GM12891 (cell line): ENCODE measurements at regions not wholly inside any gene's neighbourhood (a gene's known extent, or its start where the extent isn't known, plus 50 kb on each side); places are given as distances from the start of the nearest gene placed in this dataset.

Source experiments
- DNase-seq: peaks from one replicate; pipeline ENCODE4 v3.0.0; 2011; ENCODE audit warnings: low spot score; ENCODE audit not compliant: insufficient read length
- FAIRE-seq: peaks from 2 replicates; lab custom pipeline; 2011; peaks lifted over from hg19 to GRCh38; lab: Jason Lieb, UNC
- PAX5 ChIP-seq: IDR thresholded peaks from 2 replicates; pipeline ENCODE4 v1.6.1; 2011; ENCODE audit warnings: low read length, moderate library complexity, mild to moderate bottlenecking; ENCODE audit not compliant: insufficient read depth, severe bottlenecking
- POLR2A ChIP-seq: IDR thresholded peaks from 2 replicates; pipeline ENCODE4 v1.6.1; 2011; ENCODE audit warnings: low read depth, low read length, control low read depth
- POLR2AphosphoS5 ChIP-seq: IDR thresholded peaks from 2 replicates; pipeline ENCODE4 v1.6.1; 2011; ENCODE audit warnings: low read depth, low read length, control low read depth
- POU2F2 ChIP-seq: IDR thresholded peaks from 2 replicates; pipeline ENCODE4 v1.6.1; 2011; ENCODE audit warnings: low read depth, mild to moderate bottlenecking, control low read depth, low read length, moderate library complexity
- SPI1 ChIP-seq: IDR thresholded peaks from 2 replicates; pipeline ENCODE4 v1.6.1; 2011; ENCODE audit warnings: low read depth, low read length, control low read depth
- TAF1 ChIP-seq: IDR thresholded peaks from 2 replicates; pipeline ENCODE4 v1.6.1; 2011; ENCODE audit warnings: low read depth, low read length, control low read depth

DNA sequence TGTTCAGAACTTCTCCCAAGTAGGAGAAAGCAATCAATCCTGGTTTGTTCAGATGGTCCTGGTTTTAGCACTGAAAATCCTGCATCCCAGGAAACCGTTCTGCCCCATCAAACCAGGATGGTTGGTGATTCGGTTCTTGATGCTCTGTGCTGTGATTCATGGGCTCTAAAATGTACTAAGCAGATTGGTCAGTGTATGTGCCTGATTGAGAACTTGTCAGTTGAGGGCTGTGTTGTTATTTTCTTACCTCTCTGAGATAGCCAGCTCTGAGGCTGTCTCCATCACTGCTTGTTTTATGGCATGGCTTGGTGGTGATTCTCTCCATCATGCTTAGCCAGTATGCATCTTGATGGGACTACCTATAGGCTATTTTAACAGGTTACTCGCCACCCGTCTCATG is 246.9 kb upstream of the RBFOX1 start:
- DNase-seq (no peak), FAIRE-seq (no peak)
- no peak for TF ChIP-seq SPI1

DNA sequence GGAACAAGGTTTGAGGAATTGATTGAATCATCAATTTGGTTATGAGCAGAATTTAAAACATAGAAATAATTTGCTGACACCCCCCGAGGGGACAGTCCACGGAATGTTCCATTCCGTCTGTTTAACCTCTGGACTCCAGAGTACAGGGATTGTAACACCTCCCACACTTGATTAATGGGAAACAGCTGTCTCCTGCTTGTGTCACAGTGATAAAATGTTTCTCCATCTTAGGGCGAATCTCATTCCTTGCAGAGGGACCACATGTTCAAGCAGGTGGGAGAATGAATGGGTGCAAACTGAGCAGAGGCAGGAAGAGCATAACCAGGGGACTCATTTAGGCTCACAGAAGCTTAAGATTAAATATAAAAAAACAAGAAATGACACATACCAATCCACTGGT is 249.5 kb upstream of the RBFOX1 start:
- no peak for TF ChIP-seq PAX5
- no peak for DNase-seq
- FAIRE-seq: no peak

DNA sequence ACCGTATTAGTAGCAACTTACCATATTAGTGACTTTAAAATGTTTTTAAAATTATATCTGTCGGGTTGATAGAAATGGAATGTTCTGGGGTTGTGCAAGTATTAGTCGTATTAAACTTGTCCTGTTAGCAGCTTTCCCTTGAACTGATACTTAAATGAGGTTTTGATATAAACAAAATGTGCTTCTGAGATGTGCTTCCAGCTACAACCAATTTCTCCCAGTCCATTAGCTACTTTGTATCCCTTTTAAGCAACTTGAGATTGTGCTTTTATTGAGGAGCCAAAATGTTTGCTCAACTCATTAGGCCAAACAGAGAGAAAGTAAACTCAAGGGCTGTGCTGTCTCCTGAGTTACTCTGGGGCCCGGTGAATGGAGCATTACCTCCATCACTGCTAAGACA is 255.0 kb upstream of the RBFOX1 start:
- FAIRE-seq (no peak), DNase-seq (no peak)
- TF ChIP-seq PAX5: no peak
- no peak for TF ChIP-seq POU2F2
- no peak for TF ChIP-seq TAF1
- no peak for TF ChIP-seq POLR2A
- no peak for TF ChIP-seq POLR2AphosphoS5
- no peak for TF ChIP-seq SPI1

DNA sequence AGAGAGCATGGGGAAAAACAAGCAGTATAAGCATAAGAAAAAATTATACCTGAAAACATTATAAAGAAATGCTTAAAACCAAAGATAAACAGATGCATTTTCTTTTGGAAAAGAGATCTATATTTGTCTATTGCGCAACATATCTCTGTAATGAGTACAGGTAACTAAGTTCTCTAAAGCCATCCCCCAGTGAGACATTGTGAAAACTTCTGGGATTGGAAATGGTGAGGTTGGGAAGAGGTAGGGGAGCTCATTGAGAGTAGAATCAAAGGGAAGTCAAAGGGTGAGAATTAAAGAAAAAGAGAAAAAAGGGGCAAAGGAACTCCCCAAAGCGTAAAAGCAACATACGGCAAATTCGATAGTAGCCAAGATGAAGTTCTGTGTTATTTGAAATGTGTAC is 257.9 kb upstream of the RBFOX1 start:
- no peak for FAIRE-seq

DNA sequence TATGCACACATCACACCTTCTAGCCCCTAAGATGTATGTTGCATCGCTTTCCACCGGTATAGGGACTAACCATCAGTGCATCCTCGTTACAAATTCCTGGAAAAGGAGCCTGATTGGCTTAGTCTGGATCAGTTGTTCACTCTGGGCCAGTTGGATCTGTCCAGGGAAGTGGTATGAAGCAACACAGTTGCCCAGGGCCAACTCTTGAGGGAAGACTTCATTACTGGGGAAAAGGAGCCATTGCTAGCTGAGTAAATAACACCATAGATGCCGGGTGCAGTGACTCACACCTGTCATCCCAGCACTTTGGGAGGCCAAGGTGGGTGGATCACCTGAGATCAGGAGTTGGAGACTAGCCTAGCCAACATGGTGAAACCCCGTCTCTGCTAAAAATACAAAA is 275.2 kb upstream of the RBFOX1 start:
- FAIRE-seq: no peak
- TF ChIP-seq SPI1: no peak
- TF ChIP-seq POLR2A: no peak
- TF ChIP-seq PAX5: no peak
- TF ChIP-seq POU2F2: no peak
- no peak for TF ChIP-seq TAF1
- no peak for DNase-seq

More for the DNA sequence above, 257.9 kb upstream of the RBFOX1 start:
- DNase-seq: no peak
- TF ChIP-seq TAF1: no peak
- TF ChIP-seq POLR2AphosphoS5: no peak
- no peak for TF ChIP-seq POU2F2

DNA sequence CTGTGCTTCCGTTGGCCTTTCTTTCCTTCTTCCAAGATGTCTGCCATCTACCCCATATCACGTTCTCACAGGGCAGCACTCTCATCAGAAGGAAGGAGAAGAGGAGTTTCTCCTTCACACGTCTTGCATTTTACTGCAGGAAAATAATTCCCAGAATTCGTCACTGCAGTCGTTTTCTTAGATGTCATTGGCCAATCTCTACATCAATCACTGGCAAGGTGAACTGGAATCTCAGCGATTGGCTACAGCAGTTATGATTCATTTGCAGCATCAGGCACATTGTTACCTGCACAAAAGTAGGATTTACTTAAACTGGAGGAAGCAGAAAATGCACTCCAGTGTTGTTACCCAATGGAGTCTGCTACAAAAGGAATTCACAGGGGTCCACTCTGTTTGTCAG is 277.2 kb upstream of the RBFOX1 start:
- no peak for FAIRE-seq
- TF ChIP-seq POLR2AphosphoS5 (no peak), POU2F2 (no peak), SPI1 (no peak)
- DNase-seq: no peak

DNA sequence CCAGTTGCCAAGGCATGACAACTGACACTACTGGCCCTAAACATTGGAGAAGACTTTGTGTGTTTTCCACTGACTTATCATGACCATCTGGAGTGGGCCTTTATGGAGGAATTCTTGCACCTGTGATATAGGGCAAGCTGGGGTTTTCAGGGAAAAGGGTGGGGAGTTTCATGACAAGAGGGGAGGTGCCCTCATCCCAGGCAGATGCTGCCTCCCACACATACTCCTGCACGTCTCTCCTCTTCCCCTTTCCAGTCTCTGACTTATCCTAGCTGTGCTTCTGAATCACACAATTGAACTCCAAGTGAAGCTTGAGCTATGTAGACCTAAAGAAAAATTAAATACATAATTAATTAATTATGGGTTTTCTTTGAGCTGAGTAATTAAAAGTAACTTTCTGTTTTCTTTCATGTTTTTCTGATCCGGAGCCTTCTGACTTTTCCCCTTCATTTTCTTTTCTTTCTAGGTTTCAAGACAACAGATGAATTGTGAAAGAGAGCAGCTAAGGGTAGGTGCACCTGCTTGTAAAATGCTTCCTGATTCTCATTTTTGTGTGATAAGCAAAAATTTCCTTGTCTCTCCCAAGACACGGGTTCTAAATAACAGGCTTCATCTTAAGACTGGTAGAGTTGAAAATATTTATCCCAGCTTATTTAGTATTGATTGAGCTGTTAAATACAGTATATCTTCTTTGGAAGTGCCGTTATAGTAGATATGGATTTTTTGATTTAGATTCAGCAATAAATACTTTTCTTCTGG is 280.9 kb upstream of the RBFOX1 start:
- no peak for TF ChIP-seq PAX5
- no peak for TF ChIP-seq POU2F2
- TF ChIP-seq POLR2AphosphoS5: no peak
- no peak for TF ChIP-seq SPI1
- no peak for TF ChIP-seq TAF1
- TF ChIP-seq POLR2A: no peak
- FAIRE-seq: no peak

DNA sequence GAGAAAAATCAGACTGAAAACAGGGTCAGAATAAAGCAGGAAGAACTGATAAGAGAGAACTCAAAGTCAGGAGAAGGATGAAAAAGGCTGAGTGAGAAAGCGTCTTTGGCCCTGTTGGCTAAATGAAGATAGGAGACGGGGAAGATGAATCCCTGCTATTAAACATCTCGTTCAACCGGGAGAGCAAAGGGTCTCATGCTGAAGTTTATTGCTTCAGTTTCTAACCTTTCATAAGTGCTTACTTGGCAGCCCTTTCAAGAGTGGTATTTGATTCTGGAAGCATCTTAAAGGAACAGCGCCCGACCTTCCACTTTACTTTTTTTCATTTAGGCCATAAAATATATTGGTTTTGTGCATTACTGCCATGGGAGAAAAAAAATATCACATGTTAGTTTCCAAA is 288.3 kb upstream of the RBFOX1 start:
- DNase-seq (no peak), FAIRE-seq (no peak)
- no peak for TF ChIP-seq TAF1
- TF ChIP-seq POLR2A: no peak
- no peak for TF ChIP-seq POLR2AphosphoS5
- TF ChIP-seq SPI1: no peak
- no peak for TF ChIP-seq POU2F2
- no peak for TF ChIP-seq PAX5

More for the DNA sequence above, 280.9 kb upstream of the RBFOX1 start:
- DNase-seq: no peak

DNA sequence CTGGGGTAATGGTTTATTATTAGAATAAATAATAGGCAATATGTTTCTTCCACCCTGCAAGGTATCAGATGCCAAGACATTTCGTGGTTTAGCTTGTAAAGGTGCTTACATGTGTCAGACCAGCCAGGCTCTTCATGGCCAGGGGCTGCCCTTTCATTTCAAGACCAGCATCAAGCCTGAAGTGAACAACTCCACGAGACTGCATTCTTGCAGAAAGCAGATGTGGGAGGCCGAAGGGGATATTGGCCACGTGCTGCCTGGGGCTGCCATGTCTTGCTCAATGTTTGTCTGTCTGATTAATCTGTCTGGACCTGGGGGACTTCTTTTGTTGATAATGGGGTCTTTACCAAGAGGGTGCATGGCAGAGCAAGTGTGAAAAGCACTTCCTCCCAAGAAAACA is 294.2 kb upstream of the RBFOX1 start:
- TF ChIP-seq POLR2A: no peak
- no peak for TF ChIP-seq SPI1
- no peak for TF ChIP-seq TAF1
- TF ChIP-seq PAX5: no peak
- TF ChIP-seq POU2F2: no peak
- TF ChIP-seq POLR2AphosphoS5: no peak
- no peak for DNase-seq
- no peak for FAIRE-seq

DNA sequence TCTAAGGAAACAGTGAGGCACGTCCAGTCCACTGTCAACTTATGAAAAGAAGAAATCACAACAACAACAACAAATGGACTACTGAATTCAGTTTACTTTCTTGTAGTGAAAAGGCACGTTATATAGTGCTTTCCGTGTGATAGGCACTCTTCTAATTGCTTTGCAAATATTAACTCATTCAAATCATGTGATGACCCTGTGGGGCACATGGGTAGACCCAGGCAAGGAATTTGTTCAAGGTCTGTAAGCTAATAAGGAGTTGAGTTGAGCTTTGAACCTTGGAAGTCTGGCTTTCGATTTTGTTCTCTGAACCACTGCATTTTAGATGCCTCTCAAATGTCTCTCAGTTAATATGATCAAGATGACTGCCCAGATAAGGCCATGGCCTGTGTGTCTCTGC is 295.1 kb upstream of the RBFOX1 start:
- FAIRE-seq (no peak), DNase-seq (no peak)
- TF ChIP-seq TAF1: no peak
- TF ChIP-seq POLR2AphosphoS5: no peak
- TF ChIP-seq SPI1: no peak
- TF ChIP-seq POLR2A: no peak
- no peak for TF ChIP-seq POU2F2

DNA sequence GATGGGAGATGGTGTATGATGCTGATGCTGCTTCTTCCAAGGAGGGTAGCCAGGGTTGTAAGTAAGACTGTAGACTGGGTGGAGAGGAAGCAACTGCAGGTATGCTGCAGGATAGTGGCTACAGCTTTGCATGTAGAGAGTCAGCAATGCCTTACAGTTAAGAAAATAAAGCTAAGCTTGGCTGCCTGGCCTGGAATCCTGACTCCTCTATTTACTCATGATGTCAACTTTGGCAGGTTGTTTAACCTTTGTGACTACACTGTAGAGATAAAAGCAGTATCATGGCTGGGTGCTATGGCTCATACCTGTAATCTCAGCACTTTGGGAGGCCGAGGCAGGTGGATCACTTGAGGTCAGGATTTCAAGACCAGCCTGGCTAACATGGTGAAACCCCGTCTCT is 301.6 kb upstream of the RBFOX1 start:
- TF ChIP-seq POU2F2: no peak
- TF ChIP-seq POLR2A: no peak
- TF ChIP-seq SPI1: no peak
- TF ChIP-seq PAX5: no peak
- no peak for TF ChIP-seq TAF1
- no peak for TF ChIP-seq POLR2AphosphoS5
- FAIRE-seq (no peak), DNase-seq (no peak)
